ENCODE measurements at regions not wholly inside any gene's neighbourhood (a gene's known extent, or its start where the extent isn't known, plus 50 kb on each side); places are given as distances from the start of the nearest gene placed in this dataset.

DNA sequence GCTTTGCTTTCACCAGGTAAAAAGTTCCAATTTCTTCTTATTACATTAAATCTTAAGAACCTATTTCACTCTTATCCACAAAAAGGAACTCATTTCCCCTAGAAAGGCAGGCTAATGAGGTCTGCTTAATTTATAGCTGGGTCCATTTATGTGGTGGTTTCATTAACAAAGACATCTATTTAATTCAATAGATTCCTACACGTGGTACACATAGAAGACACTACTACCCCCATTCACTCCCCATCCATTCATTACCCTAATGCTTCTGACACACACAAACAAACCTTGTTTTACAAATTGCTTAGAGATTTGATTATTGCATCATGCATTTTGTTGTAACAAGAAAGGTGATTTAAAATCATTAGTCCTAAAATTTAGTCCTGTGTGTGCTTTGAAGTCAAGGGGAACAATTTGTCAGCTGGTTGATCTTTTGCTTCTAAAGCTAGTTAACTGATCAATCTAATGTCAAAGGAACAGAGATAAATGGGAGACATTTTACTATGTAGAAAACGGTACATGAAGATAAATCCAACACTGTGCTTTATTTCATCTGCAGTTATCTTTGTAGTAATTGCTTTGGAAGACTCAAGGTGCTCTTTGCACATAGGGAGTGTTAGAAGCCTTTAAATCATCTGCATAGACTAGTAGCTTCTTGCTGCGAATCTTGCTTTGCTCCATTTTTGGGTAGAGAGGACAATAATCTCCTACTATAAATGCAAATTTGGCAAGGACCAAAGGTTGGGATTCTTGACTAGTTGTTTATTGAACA, 379.2 kb downstream of the CDH11 start:
- H3K9me3 ChIP-seq = no peaks in the 10 kb centered on the region
- TF ChIP-seq, protein P1, sequence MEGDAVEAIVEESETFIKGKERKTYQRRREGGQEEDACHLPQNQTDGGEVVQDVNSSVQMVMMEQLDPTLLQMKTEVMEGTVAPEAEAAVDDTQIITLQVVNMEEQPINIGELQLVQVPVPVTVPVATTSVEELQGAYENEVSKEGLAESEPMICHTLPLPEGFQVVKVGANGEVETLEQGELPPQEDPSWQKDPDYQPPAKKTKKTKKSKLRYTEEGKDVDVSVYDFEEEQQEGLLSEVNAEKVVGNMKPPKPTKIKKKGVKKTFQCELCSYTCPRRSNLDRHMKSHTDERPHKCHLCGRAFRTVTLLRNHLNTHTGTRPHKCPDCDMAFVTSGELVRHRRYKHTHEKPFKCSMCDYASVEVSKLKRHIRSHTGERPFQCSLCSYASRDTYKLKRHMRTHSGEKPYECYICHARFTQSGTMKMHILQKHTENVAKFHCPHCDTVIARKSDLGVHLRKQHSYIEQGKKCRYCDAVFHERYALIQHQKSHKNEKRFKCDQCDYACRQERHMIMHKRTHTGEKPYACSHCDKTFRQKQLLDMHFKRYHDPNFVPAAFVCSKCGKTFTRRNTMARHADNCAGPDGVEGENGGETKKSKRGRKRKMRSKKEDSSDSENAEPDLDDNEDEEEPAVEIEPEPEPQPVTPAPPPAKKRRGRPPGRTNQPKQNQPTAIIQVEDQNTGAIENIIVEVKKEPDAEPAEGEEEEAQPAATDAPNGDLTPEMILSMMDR (IDR thresholded peaks at IDR 0.05) = no peak
- ATAC-seq (no peak), DNase-seq (no peak)
- intact Hi-C loops (cut with DNase I) = no loop called here
- no peak overlapping the region for H3K27ac ChIP-seq
- H3K36me3 ChIP-seq = no peaks in the 10 kb centered on the region
- no peak overlapping the region for H3K4me3 ChIP-seq
- no peaks in the 10 kb centered on the region for H3K4me1 ChIP-seq
- H3K27me3 ChIP-seq = no peaks in the 10 kb centered on the region

- H3K36me3 ChIP-seq = no peaks in the 10 kb centered on the region
- H3K27ac ChIP-seq = no peak overlapping the region
- no peak for DNase-seq
- TF ChIP-seq, protein P1 (IDR thresholded peaks at IDR 0.05) = no peak
- H3K4me3 ChIP-seq = no peak overlapping the region
- no peaks in the 10 kb centered on the region for H3K9me3 ChIP-seq
- H3K4me1 ChIP-seq = no peaks in the 10 kb centered on the region
- no peaks in the 10 kb centered on the region for H3K27me3 ChIP-seq
- intact Hi-C loops (cut with DNase I) = no loop called here
- ATAC-seq = no peak
Measured at GRCh38 chr16:64740261-64740660, 381.6 kb downstream of the CDH11 start.

DNA sequence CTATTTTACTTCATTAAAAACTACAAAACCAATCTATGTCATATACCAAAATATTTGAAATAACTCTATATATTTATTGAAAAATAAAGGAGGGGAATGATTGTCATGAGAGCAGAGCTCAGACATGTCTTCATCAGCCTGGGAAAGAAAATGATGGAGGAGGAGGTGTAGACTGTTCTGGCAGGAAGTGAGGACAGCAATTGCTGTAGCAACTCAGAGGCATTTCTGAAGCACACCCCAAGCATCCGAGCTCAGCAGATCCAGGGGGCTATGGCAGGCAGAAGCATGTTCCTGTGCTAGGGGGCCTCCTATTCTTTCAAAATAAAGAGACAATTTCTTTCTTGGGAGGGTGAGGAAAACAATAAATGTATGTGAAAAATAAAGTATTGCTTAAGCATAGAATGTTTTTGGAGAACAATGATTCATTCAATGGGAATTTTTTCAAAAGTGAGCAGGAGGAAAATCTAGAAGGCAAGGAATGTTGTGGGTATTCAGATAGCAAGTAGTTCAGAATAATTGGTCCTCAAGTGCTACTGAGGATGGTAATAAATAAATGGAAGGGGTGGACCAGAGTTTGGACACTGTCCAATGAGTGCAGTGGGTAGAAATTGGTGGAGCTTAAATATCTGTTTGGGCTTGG, 383.4 kb downstream of the CDH11 start:
- TF ChIP-seq, protein P1 (IDR thresholded peaks at IDR 0.05) = no peak
- Histone ChIP-seq H3K9me3 (no peaks in the 10 kb centered on the region), H3K36me3 (no peaks in the 10 kb centered on the region), H3K4me1 (no peaks in the 10 kb centered on the region), H3K27me3 (no peaks in the 10 kb centered on the region), H3K27ac (no peak overlapping the region), H3K4me3 (no peak overlapping the region)
- no peak for DNase-seq
- ATAC-seq = no peak
- intact Hi-C loops (cut with DNase I) = no loop called here

GRCh38 chr16:64736857-64737256, 385.0 kb downstream of the CDH11 start:
- ATAC-seq = no peak
- Histone ChIP-seq H3K36me3 (no peaks in the 10 kb centered on the region), H3K27me3 (no peaks in the 10 kb centered on the region), H3K4me3 (no peak overlapping the region), H3K27ac (no peak overlapping the region), H3K9me3 (no peaks in the 10 kb centered on the region), H3K4me1 (no peaks in the 10 kb centered on the region)
- TF ChIP-seq, protein P1 (IDR thresholded peaks at IDR 0.05) = no peak
- no peak for DNase-seq
- intact Hi-C loops (cut with DNase I) = no loop called here

DNA sequence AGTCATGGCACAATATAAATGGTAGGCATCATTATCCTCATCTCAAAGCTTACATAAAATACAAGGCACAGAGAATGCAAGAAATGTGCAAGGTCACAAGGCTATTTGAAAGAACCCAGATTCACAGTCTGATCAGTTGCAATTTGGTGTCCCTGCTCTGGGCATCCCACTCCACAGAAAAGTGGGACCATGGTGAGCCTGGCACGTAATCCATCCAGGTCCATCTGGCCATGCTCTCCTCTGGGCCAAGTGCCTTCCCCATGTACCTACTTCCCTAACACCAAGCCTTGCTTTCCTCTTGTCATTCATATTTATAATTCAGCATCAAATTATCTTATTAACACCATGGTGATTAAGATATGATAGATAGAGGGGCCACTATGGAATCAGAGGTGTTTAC, 390.0 kb downstream of the CDH11 start:
- no peak for ATAC-seq
- TF ChIP-seq, protein P1 (IDR thresholded peaks at IDR 0.05) = no peak

More for the DNA sequence above, 390.0 kb downstream of the CDH11 start:
- Histone ChIP-seq H3K9me3 (no peaks in the 10 kb centered on the region), H3K4me1 (no peaks in the 10 kb centered on the region), H3K4me3 (no peak overlapping the region), H3K27ac (no peak overlapping the region), H3K36me3 (no peaks in the 10 kb centered on the region), H3K27me3 (no peaks in the 10 kb centered on the region)
- DNase-seq = no peak
- intact Hi-C loops (cut with DNase I) = no loop called here

Measured in upper lobe of right lung (tissue), 1 donor.